ENCODE measurements at regions not wholly inside any gene's neighbourhood (a gene's known extent, or its start where the extent isn't known, plus 50 kb on each side); places are given as distances from the start of the nearest gene placed in this dataset.
"Not testable (repeated sequence)": the region's sequence is repeated elsewhere in the genome, so short reads cannot be mapped to it uniquely, and the experiment has no call there.

GRCh38 chr7:112937651-112938415 is 147.6 kb upstream of the TMEM168 start:
- Mint-ChIP-seq H3K27ac (no peak overlapping the region), H3K4me3 (no peak overlapping the region), H3K36me3 (peaks cover 7% of the 10 kb centered on the region), H3K27me3 (no peaks in the 10 kb centered on the region), H3K4me1 (peaks cover 33% of the 10 kb centered on the region), H3K9me3 (no peaks in the 10 kb centered on the region)
- no peak for ATAC-seq (ENCODE audit: low read depth)
- DNase-seq (ENCODE audit: low spot score in 2 of 2), result no peak

- Mint-ChIP-seq H3K4me1 (peaks cover 33% of the 10 kb centered on the region), H3K36me3 (peaks cover 11% of the 10 kb centered on the region), H3K27ac (no peak overlapping the region), H3K9me3 (no peaks in the 10 kb centered on the region), H3K4me3 (no peak overlapping the region), H3K27me3 (no peaks in the 10 kb centered on the region)
- ATAC-seq (ENCODE audit: low read depth) (no peak), DNase-seq (ENCODE audit: low spot score in 2 of 2) (no peak)
Observed at GRCh38 chr7:112933598-112933997, 143.4 kb upstream of the TMEM168 start.

GRCh38 chr7:112930787-112931186 is 140.6 kb upstream of the TMEM168 start:
- DNase-seq (ENCODE audit: low spot score in 2 of 2) (no peak), ATAC-seq (ENCODE audit: low read depth) (no peak)
- H3K4me3 Mint-ChIP-seq, result no peak overlapping the region
- no peak overlapping the region for H3K27ac Mint-ChIP-seq
- H3K36me3 Mint-ChIP-seq, result peaks cover 11% of the 10 kb centered on the region
- no peaks in the 10 kb centered on the region for H3K9me3 Mint-ChIP-seq
- peaks cover 26% of the 10 kb centered on the region for H3K4me1 Mint-ChIP-seq
- no peaks in the 10 kb centered on the region for H3K27me3 Mint-ChIP-seq

- H3K27me3 Mint-ChIP-seq, result no peaks in the 10 kb centered on the region
- H3K36me3 Mint-ChIP-seq, result peaks cover 9% of the 10 kb centered on the region
- peaks cover 23% of the 10 kb centered on the region for H3K4me1 Mint-ChIP-seq
- H3K27ac Mint-ChIP-seq, result no peak overlapping the region
- no peak for ATAC-seq (ENCODE audit: low read depth)
- H3K9me3 Mint-ChIP-seq, result no peaks in the 10 kb centered on the region
- no peak overlapping the region for H3K4me3 Mint-ChIP-seq
- no peak for DNase-seq (ENCODE audit: low spot score in 2 of 2)
Observed at GRCh38 chr7:112929421-112929820, 139.2 kb upstream of the TMEM168 start.

- Mint-ChIP-seq H3K27me3 (no peaks in the 10 kb centered on the region), H3K4me1 (peaks cover 14% of the 10 kb centered on the region), H3K27ac (no peak overlapping the region), H3K36me3 (peaks cover 5% of the 10 kb centered on the region), H3K4me3 (no peak overlapping the region), H3K9me3 (no peaks in the 10 kb centered on the region)
- DNase-seq (ENCODE audit: low spot score in 2 of 2), result no peak
- no peak for ATAC-seq (ENCODE audit: low read depth)
Observed at GRCh38 chr7:112926018-112926417, 135.8 kb upstream of the TMEM168 start.

- not testable (repeated sequence) for H3K27ac Mint-ChIP-seq; H3K4me3 Mint-ChIP-seq; H3K4me1 Mint-ChIP-seq; H3K27me3 Mint-ChIP-seq; H3K36me3 Mint-ChIP-seq; ATAC-seq (ENCODE audit: low read depth); H3K9me3 Mint-ChIP-seq; DNase-seq (ENCODE audit: low spot score in 2 of 2)
Observed at GRCh38 chr7:112922546-112922945, 132.4 kb upstream of the TMEM168 start.

GRCh38 chr7:112916431-112916830 is 126.2 kb upstream of the TMEM168 start:
- not testable (repeated sequence) for H3K4me1 Mint-ChIP-seq; ATAC-seq (ENCODE audit: low read depth); H3K27ac Mint-ChIP-seq; H3K9me3 Mint-ChIP-seq; H3K27me3 Mint-ChIP-seq; H3K4me3 Mint-ChIP-seq; DNase-seq (ENCODE audit: low spot score in 2 of 2)
- peaks cover 24% of the 10 kb centered on the region for H3K36me3 Mint-ChIP-seq

- H3K27ac Mint-ChIP-seq, result no peak overlapping the region
- peaks cover under 1% of the 10 kb centered on the region for H3K4me1 Mint-ChIP-seq
- DNase-seq (ENCODE audit: low spot score in 2 of 2) (no peak), ATAC-seq (ENCODE audit: low read depth) (no peak)
- peaks cover 46% of the 10 kb centered on the region for H3K36me3 Mint-ChIP-seq
- no peak overlapping the region for H3K4me3 Mint-ChIP-seq
- H3K27me3 Mint-ChIP-seq, result no peaks in the 10 kb centered on the region
- H3K9me3 Mint-ChIP-seq, result peaks cover 10% of the 10 kb centered on the region
Observed at GRCh38 chr7:112908086-112908485, 117.9 kb upstream of the TMEM168 start.

GRCh38 chr7:112907658-112908057 is 117.5 kb upstream of the TMEM168 start:
- Mint-ChIP-seq H3K4me1 (no peaks in the 10 kb centered on the region), H3K27ac (no peak overlapping the region), H3K27me3 (no peaks in the 10 kb centered on the region), H3K9me3 (peaks cover 9% of the 10 kb centered on the region), H3K36me3 (peaks cover 43% of the 10 kb centered on the region), H3K4me3 (no peak overlapping the region)
- ATAC-seq (ENCODE audit: low read depth) (no peak), DNase-seq (ENCODE audit: low spot score in 2 of 2) (no peak)

GRCh38 chr7:112905950-112906349 is 115.8 kb upstream of the TMEM168 start:
- no peaks in the 10 kb centered on the region for H3K27me3 Mint-ChIP-seq
- DNase-seq (ENCODE audit: low spot score in 2 of 2) (no peak), ATAC-seq (ENCODE audit: low read depth) (no peak)
- H3K9me3 Mint-ChIP-seq, result peaks cover 6% of the 10 kb centered on the region
- peaks cover 33% of the 10 kb centered on the region for H3K36me3 Mint-ChIP-seq
- no peak overlapping the region for H3K4me3 Mint-ChIP-seq
- no peaks in the 10 kb centered on the region for H3K4me1 Mint-ChIP-seq
- H3K27ac Mint-ChIP-seq, result no peak overlapping the region

- ATAC-seq (ENCODE audit: low read depth) (no peak), DNase-seq (ENCODE audit: low spot score in 2 of 2) (no peak)
- Mint-ChIP-seq H3K9me3 (peaks cover 6% of the 10 kb centered on the region), H3K4me3 (no peak overlapping the region), H3K36me3 (peaks cover 31% of the 10 kb centered on the region), H3K27ac (no peak overlapping the region), H3K4me1 (no peaks in the 10 kb centered on the region), H3K27me3 (no peaks in the 10 kb centered on the region)
Observed at GRCh38 chr7:112905413-112905812, 115.2 kb upstream of the TMEM168 start.

- Mint-ChIP-seq H3K9me3 (peaks cover 5% of the 10 kb centered on the region), H3K4me3 (no peak overlapping the region), H3K36me3 (peaks cover 25% of the 10 kb centered on the region), H3K4me1 (peaks cover 2% of the 10 kb centered on the region), H3K27me3 (no peaks in the 10 kb centered on the region), H3K27ac (no peak overlapping the region)
- ATAC-seq (ENCODE audit: low read depth), result peak; percentile 66
- peak; percentile 43 to 51 for DNase-seq (ENCODE audit: low spot score in 2 of 2)
Observed at GRCh38 chr7:112898432-112899290, 108.5 kb upstream of the TMEM168 start.

- Mint-ChIP-seq H3K4me1 (peaks cover 2% of the 10 kb centered on the region), H3K9me3 (peaks cover 5% of the 10 kb centered on the region), H3K27ac (no peak overlapping the region), H3K4me3 (no peak overlapping the region), H3K27me3 (no peaks in the 10 kb centered on the region), H3K36me3 (peaks cover 29% of the 10 kb centered on the region)
- DNase-seq (ENCODE audit: low spot score in 2 of 2), result no peak
- ATAC-seq (ENCODE audit: low read depth), result no peak
Observed at GRCh38 chr7:112897839-112898431, 107.7 kb upstream of the TMEM168 start.

- Mint-ChIP-seq H3K9me3 (peaks cover 5% of the 10 kb centered on the region), H3K4me1 (peaks cover 4% of the 10 kb centered on the region), H3K27me3 (no peaks in the 10 kb centered on the region), H3K27ac (no peak overlapping the region), H3K36me3 (peaks cover 32% of the 10 kb centered on the region), H3K4me3 (no peak overlapping the region)
- no peak for ATAC-seq (ENCODE audit: low read depth)
- DNase-seq (ENCODE audit: low spot score in 2 of 2), result no peak
Observed at GRCh38 chr7:112896026-112896601, 105.9 kb upstream of the TMEM168 start.
